ENCODE measurements at regions not wholly inside any gene's neighbourhood (a gene's known extent, or its start where the extent isn't known, plus 50 kb on each side); places are given as distances from the start of the nearest gene placed in this dataset.
A peak's percentile ranks its signal among the peaks of the same experiment; 100 is the strongest.

DNA sequence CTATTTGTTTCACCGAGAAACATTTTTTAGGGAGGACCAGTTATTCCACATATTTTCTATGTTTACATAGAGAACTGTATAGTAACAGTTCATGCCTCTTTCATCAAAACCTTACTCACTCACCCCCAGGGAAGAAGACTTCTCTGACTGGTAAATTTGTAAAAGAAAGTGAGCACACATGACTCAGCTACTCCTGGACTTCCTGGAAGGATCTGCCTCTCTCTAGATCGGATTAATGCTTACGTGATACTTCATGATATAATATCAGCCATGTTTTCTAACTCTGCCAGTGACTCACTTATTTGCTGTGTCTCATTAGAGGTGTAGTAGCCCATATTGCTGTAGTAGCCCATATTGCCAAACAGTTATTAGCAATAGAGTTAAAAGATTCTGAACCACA, 494.3 kb upstream of the ATXN7L3B start:
- Histone ChIP-seq H3K4me3 (ENCODE audit: low read length) (no peak overlapping the region), H3K27me3 (ENCODE audit: control insufficient read depth, insufficient read depth, low read length) (no peaks in the 10 kb centered on the region), H3K9me3 (ENCODE audit: control insufficient read depth, insufficient read depth, low read length) (no peaks in the 10 kb centered on the region), H3K4me1 (ENCODE audit: control insufficient read depth, insufficient read depth, low read length) (no peaks in the 10 kb centered on the region), H3K27ac (ENCODE audit: low read length) (no peak overlapping the region), H3K36me3 (ENCODE audit: control insufficient read depth, insufficient read depth, low read length) (no peaks in the 10 kb centered on the region)
- DNase-seq (ENCODE audit: low read depth, low spot score) = no peak
- WGBS (ENCODE audit: insufficient coverage, insufficient read length) = no CpG with 5 or more reads among the region's 3 CpGs

DNA sequence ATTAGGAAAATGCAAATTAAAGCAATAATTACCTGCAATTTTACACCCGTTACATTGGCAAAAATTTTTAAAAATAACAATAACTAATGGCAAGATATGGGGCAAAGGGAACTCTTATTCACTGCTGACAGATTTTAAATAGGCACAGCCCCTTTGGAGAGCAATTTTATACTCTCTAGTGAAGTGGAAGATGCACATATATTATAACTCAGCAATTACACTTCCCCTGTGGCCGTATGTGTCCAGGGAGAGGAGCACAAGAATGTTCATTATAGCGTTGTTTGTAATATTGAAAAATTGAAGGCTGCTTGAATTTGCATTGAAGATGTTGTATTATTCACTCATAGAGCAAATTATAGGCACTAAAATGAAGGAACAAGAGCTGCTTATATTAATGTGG, 488.3 kb upstream of the ATXN7L3B start:
- no peaks in the 10 kb centered on the region for H3K36me3 ChIP-seq (ENCODE audit: control insufficient read depth, insufficient read depth, low read length)
- no peaks in the 10 kb centered on the region for H3K27me3 ChIP-seq (ENCODE audit: control insufficient read depth, insufficient read depth, low read length)
- no peak for DNase-seq (ENCODE audit: low read depth, low spot score)
- H3K27ac ChIP-seq (ENCODE audit: low read length) = no peak overlapping the region
- no peak overlapping the region for H3K4me3 ChIP-seq (ENCODE audit: low read length)
- H3K4me1 ChIP-seq (ENCODE audit: control insufficient read depth, insufficient read depth, low read length) = no peaks in the 10 kb centered on the region
- no CpG with 5 or more reads among the region's 3 CpGs for WGBS (ENCODE audit: insufficient coverage, insufficient read length)
- H3K9me3 ChIP-seq (ENCODE audit: control insufficient read depth, insufficient read depth, low read length) = no peaks in the 10 kb centered on the region

DNA sequence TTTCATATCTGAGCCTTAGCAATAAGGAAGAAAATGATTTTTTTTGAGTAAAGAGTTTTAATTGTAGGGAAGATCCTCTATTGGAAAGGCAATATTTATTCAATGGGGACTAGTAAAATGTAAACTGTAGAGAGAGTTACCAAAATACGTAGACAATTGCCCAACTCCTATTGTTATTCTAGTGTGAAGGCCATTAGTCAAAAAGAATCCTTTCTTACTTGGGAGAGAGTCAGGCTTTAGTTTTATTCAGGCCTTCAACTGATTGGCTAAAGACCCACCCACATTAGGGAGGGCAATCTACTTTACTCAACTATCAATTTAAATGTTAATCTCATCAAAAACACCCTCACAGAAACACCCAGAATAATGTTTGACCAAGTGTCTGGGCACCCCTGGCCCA, 485.8 kb upstream of the ATXN7L3B start:
- H3K4me3 ChIP-seq (ENCODE audit: low read length) = no peak overlapping the region
- WGBS (ENCODE audit: insufficient coverage, insufficient read length) = no CpG with 5 or more reads among the region's 1 CpG

DNA sequence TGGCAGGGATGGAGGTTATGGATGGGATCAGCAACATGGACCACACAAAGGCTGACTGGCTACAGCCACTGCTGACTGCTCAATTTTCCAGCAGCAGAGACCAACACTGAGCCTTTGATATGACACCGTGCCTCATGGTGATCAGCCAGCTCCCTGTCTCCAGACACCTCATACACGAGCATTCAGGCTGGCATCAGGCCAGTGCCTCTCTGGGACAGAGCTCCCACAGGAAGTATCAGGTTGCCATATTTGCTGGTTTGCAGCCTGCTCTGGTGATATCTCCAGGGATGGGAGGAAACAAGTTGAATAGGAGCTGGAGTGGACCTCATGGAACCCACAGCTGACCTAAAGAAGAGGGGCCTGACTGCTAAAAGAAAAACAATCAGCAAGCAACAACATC, 471.2 kb upstream of the ATXN7L3B start:
- no peak for DNase-seq (ENCODE audit: low read depth, low spot score)
- no peak overlapping the region for H3K27ac ChIP-seq (ENCODE audit: low read length)
- no peak overlapping the region for H3K4me3 ChIP-seq (ENCODE audit: low read length)
- H3K4me1 ChIP-seq (ENCODE audit: control insufficient read depth, insufficient read depth, low read length) = no peaks in the 10 kb centered on the region
- no peaks in the 10 kb centered on the region for H3K36me3 ChIP-seq (ENCODE audit: control insufficient read depth, insufficient read depth, low read length)
- H3K9me3 ChIP-seq (ENCODE audit: control insufficient read depth, insufficient read depth, low read length) = no peaks in the 10 kb centered on the region
- no peaks in the 10 kb centered on the region for H3K27me3 ChIP-seq (ENCODE audit: control insufficient read depth, insufficient read depth, low read length)
- no CpG with 5 or more reads among the region's 2 CpGs for WGBS (ENCODE audit: insufficient coverage, insufficient read length)

More for the DNA sequence above, 485.8 kb upstream of the ATXN7L3B start:
- Histone ChIP-seq H3K4me1 (ENCODE audit: control insufficient read depth, insufficient read depth, low read length) (no peaks in the 10 kb centered on the region), H3K27ac (ENCODE audit: low read length) (no peak overlapping the region), H3K9me3 (ENCODE audit: control insufficient read depth, insufficient read depth, low read length) (no peaks in the 10 kb centered on the region), H3K36me3 (ENCODE audit: control insufficient read depth, insufficient read depth, low read length) (no peaks in the 10 kb centered on the region), H3K27me3 (ENCODE audit: control insufficient read depth, insufficient read depth, low read length) (no peaks in the 10 kb centered on the region)
- DNase-seq (ENCODE audit: low read depth, low spot score) = no peak

DNA sequence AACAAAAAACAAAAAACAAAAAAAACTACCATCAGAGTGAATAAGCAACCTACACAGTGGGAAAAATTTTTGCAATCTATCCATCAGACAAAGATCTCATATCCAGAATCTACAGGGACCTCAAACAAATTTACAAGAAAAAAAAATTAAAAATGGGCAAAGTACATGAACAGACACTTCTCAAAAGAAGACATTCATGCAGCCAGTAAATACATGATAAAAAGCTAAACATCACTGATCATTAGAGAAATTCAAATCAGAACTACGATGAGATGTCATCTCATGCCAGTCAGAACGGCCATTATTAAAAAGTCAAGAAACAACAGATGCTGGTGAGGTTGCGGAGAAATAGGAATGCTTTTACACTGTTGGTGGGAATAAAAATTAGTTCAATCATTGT, 466.5 kb upstream of the ATXN7L3B start:
- Histone ChIP-seq H3K4me3 (ENCODE audit: low read length) (no peak overlapping the region), H3K9me3 (ENCODE audit: control insufficient read depth, insufficient read depth, low read length) (no peaks in the 10 kb centered on the region), H3K36me3 (ENCODE audit: control insufficient read depth, insufficient read depth, low read length) (no peaks in the 10 kb centered on the region), H3K4me1 (ENCODE audit: control insufficient read depth, insufficient read depth, low read length) (no peaks in the 10 kb centered on the region), H3K27me3 (ENCODE audit: control insufficient read depth, insufficient read depth, low read length) (no peaks in the 10 kb centered on the region), H3K27ac (ENCODE audit: low read length) (no peak overlapping the region)
- DNase-seq (ENCODE audit: low read depth, low spot score) = no peak
- WGBS (ENCODE audit: insufficient coverage, insufficient read length) = no CpG with 5 or more reads among the region's 3 CpGs

DNA sequence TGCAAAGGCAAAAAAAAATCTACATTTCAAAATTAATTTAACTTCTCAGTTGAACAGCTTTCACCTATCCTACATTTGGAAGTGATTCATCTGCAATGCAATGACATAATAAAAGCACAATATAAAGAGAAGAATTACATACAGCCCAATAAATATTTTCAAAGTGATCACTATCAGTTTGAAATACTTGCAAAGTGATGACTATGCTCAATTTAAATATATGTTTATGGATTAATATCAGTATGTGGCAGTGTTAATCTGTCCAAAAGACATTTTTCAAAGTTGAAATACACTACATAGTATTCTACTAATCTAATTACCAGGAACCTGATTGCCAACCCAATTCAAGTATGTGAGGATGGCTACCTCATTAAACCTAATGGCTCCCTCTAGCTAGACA, 460.7 kb upstream of the ATXN7L3B start:
- Histone ChIP-seq H3K4me1 (ENCODE audit: control insufficient read depth, insufficient read depth, low read length) (no peaks in the 10 kb centered on the region), H3K36me3 (ENCODE audit: control insufficient read depth, insufficient read depth, low read length) (no peaks in the 10 kb centered on the region), H3K9me3 (ENCODE audit: control insufficient read depth, insufficient read depth, low read length) (no peaks in the 10 kb centered on the region), H3K27ac (ENCODE audit: low read length) (no peak overlapping the region), H3K4me3 (ENCODE audit: low read length) (no peak overlapping the region), H3K27me3 (ENCODE audit: control insufficient read depth, insufficient read depth, low read length) (no peaks in the 10 kb centered on the region)
- no peak for DNase-seq (ENCODE audit: low read depth, low spot score)

DNA sequence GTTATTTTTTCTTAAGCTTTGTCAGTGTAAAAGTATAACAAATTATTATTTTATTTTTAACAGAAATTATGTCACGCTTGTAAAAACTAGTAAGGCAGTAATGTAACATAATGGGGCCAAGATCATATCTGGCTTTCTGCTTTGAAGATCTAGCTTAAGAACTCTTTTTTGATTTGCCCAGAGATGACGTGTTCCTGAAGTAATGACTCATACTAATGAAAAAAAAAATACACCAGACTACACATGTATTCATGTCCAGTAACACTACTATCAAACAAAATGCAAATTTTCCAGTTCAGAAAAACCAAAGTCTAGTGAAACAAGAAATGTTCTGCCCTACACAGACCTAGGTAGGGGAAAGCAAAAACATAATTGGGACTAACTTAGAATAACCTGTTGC, 432.2 kb upstream of the ATXN7L3B start:
- WGBS (ENCODE audit: insufficient coverage, insufficient read length) = no CpG with 5 or more reads among the region's 2 CpGs
- no peaks in the 10 kb centered on the region for H3K36me3 ChIP-seq (ENCODE audit: control insufficient read depth, insufficient read depth, low read length)
- H3K4me1 ChIP-seq (ENCODE audit: control insufficient read depth, insufficient read depth, low read length) = no peaks in the 10 kb centered on the region
- H3K9me3 ChIP-seq (ENCODE audit: control insufficient read depth, insufficient read depth, low read length) = no peaks in the 10 kb centered on the region
- H3K4me3 ChIP-seq (ENCODE audit: low read length) = no peak overlapping the region
- no peak for DNase-seq (ENCODE audit: low read depth, low spot score)
- H3K27ac ChIP-seq (ENCODE audit: low read length) = no peak overlapping the region
- H3K27me3 ChIP-seq (ENCODE audit: control insufficient read depth, insufficient read depth, low read length) = no peaks in the 10 kb centered on the region

DNA sequence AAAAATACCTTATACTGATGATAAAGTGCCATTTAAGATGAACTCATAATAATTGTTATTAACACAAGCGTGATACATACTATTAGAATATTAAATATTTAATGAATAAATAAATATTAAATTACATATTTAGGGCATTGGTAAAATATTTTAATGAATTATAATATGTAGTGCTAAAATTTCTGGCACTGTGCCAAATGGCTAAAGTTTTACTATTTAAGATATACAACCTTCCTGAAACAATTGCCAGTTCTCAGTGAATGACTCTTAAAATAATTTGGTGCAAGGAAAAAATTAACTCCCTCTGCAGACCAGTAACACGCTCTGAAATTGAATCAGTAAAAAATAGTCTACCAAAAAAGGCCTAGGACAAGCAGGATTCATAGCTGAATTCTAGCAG, 428.9 kb upstream of the ATXN7L3B start:
- H3K9me3 ChIP-seq (ENCODE audit: control insufficient read depth, insufficient read depth, low read length) = no peaks in the 10 kb centered on the region
- WGBS (ENCODE audit: insufficient coverage, insufficient read length) = no CpG with 5 or more reads among the region's 2 CpGs

DNA sequence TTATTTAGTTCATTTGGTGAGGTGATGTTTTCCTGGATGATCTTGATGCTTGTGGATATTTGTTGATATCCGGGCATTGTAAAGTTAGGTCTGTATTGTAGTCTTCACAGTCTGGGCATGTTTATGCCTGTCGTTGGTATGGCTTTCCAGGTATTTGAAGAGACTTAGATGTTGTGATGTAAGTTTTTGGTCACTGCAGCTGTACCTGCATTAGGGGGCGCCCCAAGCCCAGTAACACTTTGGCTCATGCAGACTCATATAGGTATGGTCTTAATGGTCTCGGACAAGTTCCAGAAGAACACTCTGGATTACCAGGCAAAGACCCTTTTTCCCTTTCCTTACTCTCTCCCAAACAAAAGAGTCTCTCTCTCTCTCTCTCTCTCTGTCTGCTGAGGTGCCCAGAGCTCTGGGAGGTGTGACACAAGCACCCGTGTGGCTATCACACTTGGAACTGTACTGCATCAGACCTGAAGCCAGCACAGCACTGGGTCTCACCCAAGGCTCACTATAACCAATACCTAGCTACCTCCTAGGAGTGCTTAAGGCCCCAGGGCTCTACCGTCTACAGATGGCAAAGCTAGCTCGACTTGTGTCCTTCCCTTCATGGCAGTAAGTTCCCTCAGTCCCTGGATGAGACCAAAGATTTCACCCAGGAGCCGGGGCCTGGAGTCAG, 425.8 kb upstream of the ATXN7L3B start:
- DNase-seq (ENCODE audit: low read depth, low spot score) = peak; percentile 22
- H3K27ac ChIP-seq (ENCODE audit: low read length) = no peak overlapping the region
- H3K4me1 ChIP-seq (ENCODE audit: control insufficient read depth, insufficient read depth, low read length) = no peaks in the 10 kb centered on the region
- H3K4me3 ChIP-seq (ENCODE audit: low read length) = no peak overlapping the region
- no peaks in the 10 kb centered on the region for H3K36me3 ChIP-seq (ENCODE audit: control insufficient read depth, insufficient read depth, low read length)
- H3K9me3 ChIP-seq (ENCODE audit: control insufficient read depth, insufficient read depth, low read length) = no peaks in the 10 kb centered on the region
- no CpG with 5 or more reads among the region's 8 CpGs for WGBS (ENCODE audit: insufficient coverage, insufficient read length)
- no peaks in the 10 kb centered on the region for H3K27me3 ChIP-seq (ENCODE audit: control insufficient read depth, insufficient read depth, low read length)

More for the DNA sequence above, 428.9 kb upstream of the ATXN7L3B start:
- H3K27me3 ChIP-seq (ENCODE audit: control insufficient read depth, insufficient read depth, low read length) = no peaks in the 10 kb centered on the region
- no peaks in the 10 kb centered on the region for H3K4me1 ChIP-seq (ENCODE audit: control insufficient read depth, insufficient read depth, low read length)
- H3K27ac ChIP-seq (ENCODE audit: low read length) = no peak overlapping the region
- no peaks in the 10 kb centered on the region for H3K36me3 ChIP-seq (ENCODE audit: control insufficient read depth, insufficient read depth, low read length)
- H3K4me3 ChIP-seq (ENCODE audit: low read length) = no peak overlapping the region
- DNase-seq (ENCODE audit: low read depth, low spot score) = no peak

DNA sequence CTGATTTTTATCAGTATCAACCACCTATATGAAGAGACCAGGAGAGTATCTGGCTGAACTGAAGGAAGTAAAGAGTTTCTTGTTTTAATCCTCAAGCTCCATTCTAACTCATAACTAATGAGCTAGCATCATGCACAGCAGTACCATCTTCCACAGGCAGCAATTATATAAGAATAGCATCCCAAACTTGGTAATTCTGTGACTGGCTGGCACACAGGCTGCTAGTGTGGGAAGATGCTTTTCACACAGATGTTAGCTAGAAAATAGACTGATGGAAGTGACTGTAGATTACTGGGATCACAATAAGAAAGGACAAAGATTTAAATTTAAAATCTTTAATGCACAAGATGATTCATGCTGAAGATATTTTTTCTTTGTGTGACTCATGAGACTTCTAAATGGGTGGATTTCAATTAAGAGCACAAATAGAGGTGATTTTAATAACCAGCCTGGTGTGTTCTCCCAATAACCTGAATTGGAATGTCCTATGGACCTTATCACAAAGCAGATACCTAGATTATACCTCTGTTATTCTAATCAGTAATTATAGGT, 417.7 kb upstream of the ATXN7L3B start:
- no peak overlapping the region for H3K4me3 ChIP-seq (ENCODE audit: low read length)
- no peak overlapping the region for H3K27ac ChIP-seq (ENCODE audit: low read length)
- H3K27me3 ChIP-seq (ENCODE audit: control insufficient read depth, insufficient read depth, low read length) = no peaks in the 10 kb centered on the region
- no peak for DNase-seq (ENCODE audit: low read depth, low spot score)
- no peaks in the 10 kb centered on the region for H3K36me3 ChIP-seq (ENCODE audit: control insufficient read depth, insufficient read depth, low read length)
- H3K4me1 ChIP-seq (ENCODE audit: control insufficient read depth, insufficient read depth, low read length) = no peaks in the 10 kb centered on the region
- no peaks in the 10 kb centered on the region for H3K9me3 ChIP-seq (ENCODE audit: control insufficient read depth, insufficient read depth, low read length)

DNA sequence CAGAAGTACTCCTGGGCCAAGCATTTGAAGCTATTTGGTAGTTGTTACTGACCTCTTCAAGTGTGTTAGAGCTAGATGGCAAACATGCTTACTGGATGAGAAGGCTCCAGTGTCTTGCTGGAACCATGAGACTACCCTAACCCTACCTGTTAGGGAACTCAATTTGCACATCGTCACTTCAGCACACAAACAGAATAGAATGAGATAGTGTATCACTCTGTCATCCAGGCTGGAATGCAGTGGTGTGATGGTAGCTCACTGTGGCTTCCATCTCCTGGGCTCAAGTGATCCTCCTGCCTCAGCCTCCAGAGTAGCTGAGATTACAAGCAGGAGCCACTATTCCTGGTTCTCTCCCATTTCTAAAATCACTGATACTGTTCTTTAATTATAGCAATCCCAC, 417.0 kb upstream of the ATXN7L3B start:
- Histone ChIP-seq H3K27ac (ENCODE audit: low read length) (no peak overlapping the region), H3K27me3 (ENCODE audit: control insufficient read depth, insufficient read depth, low read length) (no peaks in the 10 kb centered on the region), H3K9me3 (ENCODE audit: control insufficient read depth, insufficient read depth, low read length) (no peaks in the 10 kb centered on the region), H3K4me3 (ENCODE audit: low read length) (no peak overlapping the region), H3K4me1 (ENCODE audit: control insufficient read depth, insufficient read depth, low read length) (no peaks in the 10 kb centered on the region), H3K36me3 (ENCODE audit: control insufficient read depth, insufficient read depth, low read length) (no peaks in the 10 kb centered on the region)
- no CpG with 5 or more reads among the region's 1 CpG for WGBS (ENCODE audit: insufficient coverage, insufficient read length)
- no peak for DNase-seq (ENCODE audit: low read depth, low spot score)

Measured in iPS DF 6.9 (cell line).